Breast epithelium (tissue), 3 donors: ENCODE measurements at regions not wholly inside any gene's neighbourhood (a gene's known extent, or its start where the extent isn't known, plus 50 kb on each side); places are given as distances from the start of the nearest gene placed in this dataset.

Source experiments
- POLR2A ChIP-seq: fragments of 450-650 bp; IDR thresholded peaks from one replicate; pipeline ENCODE4 v1.6.1; 2016; ENCODE audit warnings: antibody characterized with exemption, mild to moderate bottlenecking, moderate library complexity
- POLR2AphosphoS5 ChIP-seq, 3 donors: sonication (generic); formaldehyde crosslinking; IDR thresholded peaks; one replicate each; pipeline ENCODE4 v1.6.1; 2017; ENCODE audit warnings: antibody characterized with exemption in 3 of 3
- TF ChIP-seq, protein P1 (sequence below), 3 donors: fragments of 450-650 bp; IDR thresholded peaks; one replicate each; pipeline ENCODE4 v1.5.1; 2016 to 2017; ENCODE audit warnings: antibody characterized with exemption in 3 of 3, mild to moderate bottlenecking in 3 of 3, moderate library complexity in 3 of 3

DNA sequence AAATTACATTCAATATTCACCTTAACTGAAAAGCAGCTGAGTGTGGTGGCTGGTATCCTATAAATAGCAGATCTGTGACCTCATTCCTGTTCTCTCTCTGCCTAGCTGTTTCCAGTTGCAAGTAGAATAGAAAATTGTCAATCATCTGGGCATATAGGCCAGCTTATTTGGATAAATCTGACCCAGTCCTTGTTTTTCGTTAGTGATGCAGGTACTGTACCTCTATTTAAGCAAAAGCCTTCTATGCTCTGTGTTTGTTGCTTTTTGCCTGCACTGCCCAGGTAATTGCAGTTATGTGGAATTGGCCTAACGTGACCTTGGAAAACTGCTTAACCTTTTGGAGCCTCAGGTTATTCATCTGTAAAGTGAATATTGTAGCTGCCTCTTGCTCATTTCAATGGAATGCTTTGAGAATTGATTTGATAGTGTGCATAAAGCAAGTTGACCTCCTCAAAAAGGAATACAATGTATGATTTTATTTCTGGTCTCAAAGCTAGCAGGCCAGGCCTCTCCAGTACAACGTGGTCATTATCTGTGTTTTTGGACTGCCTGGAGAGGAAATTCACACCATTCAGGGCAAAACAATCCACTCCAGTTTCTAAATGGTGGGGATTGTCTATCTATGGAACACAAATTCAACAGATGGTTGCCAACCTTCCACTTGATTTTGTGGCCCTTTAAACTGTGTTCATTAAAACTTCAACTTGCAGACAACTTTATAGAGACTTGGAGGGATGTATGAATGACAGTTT lies 508.7 kb upstream of the CITED2 start:
- TF ChIP-seq, protein P1, sequence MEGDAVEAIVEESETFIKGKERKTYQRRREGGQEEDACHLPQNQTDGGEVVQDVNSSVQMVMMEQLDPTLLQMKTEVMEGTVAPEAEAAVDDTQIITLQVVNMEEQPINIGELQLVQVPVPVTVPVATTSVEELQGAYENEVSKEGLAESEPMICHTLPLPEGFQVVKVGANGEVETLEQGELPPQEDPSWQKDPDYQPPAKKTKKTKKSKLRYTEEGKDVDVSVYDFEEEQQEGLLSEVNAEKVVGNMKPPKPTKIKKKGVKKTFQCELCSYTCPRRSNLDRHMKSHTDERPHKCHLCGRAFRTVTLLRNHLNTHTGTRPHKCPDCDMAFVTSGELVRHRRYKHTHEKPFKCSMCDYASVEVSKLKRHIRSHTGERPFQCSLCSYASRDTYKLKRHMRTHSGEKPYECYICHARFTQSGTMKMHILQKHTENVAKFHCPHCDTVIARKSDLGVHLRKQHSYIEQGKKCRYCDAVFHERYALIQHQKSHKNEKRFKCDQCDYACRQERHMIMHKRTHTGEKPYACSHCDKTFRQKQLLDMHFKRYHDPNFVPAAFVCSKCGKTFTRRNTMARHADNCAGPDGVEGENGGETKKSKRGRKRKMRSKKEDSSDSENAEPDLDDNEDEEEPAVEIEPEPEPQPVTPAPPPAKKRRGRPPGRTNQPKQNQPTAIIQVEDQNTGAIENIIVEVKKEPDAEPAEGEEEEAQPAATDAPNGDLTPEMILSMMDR (IDR thresholded peaks at IDR 0.05), result no peak
- TF ChIP-seq POLR2A, result no peak
- TF ChIP-seq POLR2AphosphoS5 (IDR thresholded peaks at IDR 0.05), result no peak
